ENCODE measurements at regions not wholly inside any gene's neighbourhood (a gene's known extent, or its start where the extent isn't known, plus 50 kb on each side); places are given as distances from the start of the nearest gene placed in this dataset.

GRCh38 chr5:133721365-133721764 lies 109.0 kb upstream of the FSTL4 start:
- Histone ChIP-seq H3K9me3 (ENCODE audit: low read depth, low read length) (no peaks in the 10 kb centered on the region), H4K20me1 (ENCODE audit: insufficient read depth, low read length) (no peaks in the 10 kb centered on the region), H2AFZ (ENCODE audit: low read length) (no peak overlapping the region), H3K27me3 (ENCODE audit: insufficient read depth, low read length) (peaks cover 10% of the 10 kb centered on the region), H3K79me2 (ENCODE audit: insufficient read depth, low read length) (no peaks in the 10 kb centered on the region), H3K4me3 (ENCODE audit: insufficient read depth, low read length) (no peak overlapping the region), H3K4me1 (ENCODE audit: insufficient read depth, low read length) (no peaks in the 10 kb centered on the region), H3K27ac (ENCODE audit: low read depth, low read length) (no peak overlapping the region), H3K4me2 (ENCODE audit: insufficient read depth, low read length) (no peak overlapping the region), H3K36me3 (ENCODE audit: insufficient read depth, low read length) (no peaks in the 10 kb centered on the region)
- no peak for TF ChIP-seq CTCF (IDR thresholded peaks at IDR 0.05; ENCODE audit: extremely low read depth, low read depth, low read length)
- no peak for DNase-seq (ENCODE audit: insufficient read length, low spot score, missing footprints)

GRCh38 chr5:133718457-133718856 lies 106.1 kb upstream of the FSTL4 start:
- H3K27me3 ChIP-seq (ENCODE audit: insufficient read depth, low read length), result no peaks in the 10 kb centered on the region
- H3K4me1 ChIP-seq (ENCODE audit: insufficient read depth, low read length), result no peaks in the 10 kb centered on the region
- no peaks in the 10 kb centered on the region for H4K20me1 ChIP-seq (ENCODE audit: insufficient read depth, low read length)
- H3K27ac ChIP-seq (ENCODE audit: low read depth, low read length), result no peak overlapping the region
- no peaks in the 10 kb centered on the region for H3K9me3 ChIP-seq (ENCODE audit: low read depth, low read length)
- H3K79me2 ChIP-seq (ENCODE audit: insufficient read depth, low read length), result no peaks in the 10 kb centered on the region
- H2AFZ ChIP-seq (ENCODE audit: low read length), result no peak overlapping the region
- no peak for DNase-seq (ENCODE audit: insufficient read length, low spot score, missing footprints)
- no peak overlapping the region for H3K4me2 ChIP-seq (ENCODE audit: insufficient read depth, low read length)
- no peaks in the 10 kb centered on the region for H3K36me3 ChIP-seq (ENCODE audit: insufficient read depth, low read length)
- no peak for TF ChIP-seq CTCF (IDR thresholded peaks at IDR 0.05; ENCODE audit: extremely low read depth, low read depth, low read length)
- no peak overlapping the region for H3K4me3 ChIP-seq (ENCODE audit: insufficient read depth, low read length)

GRCh38 chr5:133716532-133717183 lies 104.3 kb upstream of the FSTL4 start:
- H3K4me3 ChIP-seq (ENCODE audit: insufficient read depth, low read length), result no peak overlapping the region
- H4K20me1 ChIP-seq (ENCODE audit: insufficient read depth, low read length), result no peaks in the 10 kb centered on the region
- H3K27me3 ChIP-seq (ENCODE audit: insufficient read depth, low read length), result no peaks in the 10 kb centered on the region
- H3K9me3 ChIP-seq (ENCODE audit: low read depth, low read length), result no peaks in the 10 kb centered on the region
- TF ChIP-seq CTCF (IDR thresholded peaks at IDR 0.05; ENCODE audit: extremely low read depth, low read depth, low read length), result no peak
- no peak overlapping the region for H2AFZ ChIP-seq (ENCODE audit: low read length)
- no peak overlapping the region for H3K27ac ChIP-seq (ENCODE audit: low read depth, low read length)
- H3K79me2 ChIP-seq (ENCODE audit: insufficient read depth, low read length), result no peaks in the 10 kb centered on the region
- H3K36me3 ChIP-seq (ENCODE audit: insufficient read depth, low read length), result no peaks in the 10 kb centered on the region
- no peak overlapping the region for H3K4me2 ChIP-seq (ENCODE audit: insufficient read depth, low read length)
- DNase-seq (ENCODE audit: insufficient read length, low spot score, missing footprints), result no peak
- H3K4me1 ChIP-seq (ENCODE audit: insufficient read depth, low read length), result no peaks in the 10 kb centered on the region

GRCh38 chr5:133715616-133716015 lies 103.3 kb upstream of the FSTL4 start:
- H2AFZ ChIP-seq (ENCODE audit: low read length), result no peak overlapping the region
- TF ChIP-seq CTCF (IDR thresholded peaks at IDR 0.05; ENCODE audit: extremely low read depth, low read depth, low read length), result no peak
- DNase-seq (ENCODE audit: insufficient read length, low spot score, missing footprints), result no peak
- no peaks in the 10 kb centered on the region for H3K36me3 ChIP-seq (ENCODE audit: insufficient read depth, low read length)
- no peaks in the 10 kb centered on the region for H4K20me1 ChIP-seq (ENCODE audit: insufficient read depth, low read length)
- H3K79me2 ChIP-seq (ENCODE audit: insufficient read depth, low read length), result no peaks in the 10 kb centered on the region
- H3K4me2 ChIP-seq (ENCODE audit: insufficient read depth, low read length), result no peak overlapping the region
- no peaks in the 10 kb centered on the region for H3K27me3 ChIP-seq (ENCODE audit: insufficient read depth, low read length)
- H3K9me3 ChIP-seq (ENCODE audit: low read depth, low read length), result no peaks in the 10 kb centered on the region
- H3K4me1 ChIP-seq (ENCODE audit: insufficient read depth, low read length), result no peaks in the 10 kb centered on the region
- no peak overlapping the region for H3K27ac ChIP-seq (ENCODE audit: low read depth, low read length)
- H3K4me3 ChIP-seq (ENCODE audit: insufficient read depth, low read length), result no peak overlapping the region
